Neuronal stem cell (in vitro differentiated cells): ENCODE measurements at regions not wholly inside any gene's neighbourhood (a gene's known extent, or its start where the extent isn't known, plus 50 kb on each side); places are given as distances from the start of the nearest gene placed in this dataset.

ENCODE experiments used
- DNase-seq: peaks from one replicate; pipeline ENCODE4 v3.0.0-alpha.2; 2013; ENCODE audit warnings: low spot score
- H2AFZ ChIP-seq: one replicate; pipeline ENCODE4 v1.6.1; 2013; ENCODE audit warnings: mild to moderate bottlenecking, low read length, inconsistent platforms
- H2AK5ac ChIP-seq: 2 replicates; pipeline ENCODE4 v1.6.1; 2013; ENCODE audit warnings: low read depth, mild to moderate bottlenecking, inconsistent platforms, low read length, moderate library complexity, mixed read lengths
- H2BK120ac ChIP-seq: 2 replicates; pipeline ENCODE4 v1.6.1; 2013; ENCODE audit warnings: low read depth, mild to moderate bottlenecking, inconsistent platforms, low read length, moderate library complexity, mixed read lengths
- H2BK12ac ChIP-seq: one replicate; pipeline ENCODE4 v1.6.1; 2013; ENCODE audit warnings: low read length, inconsistent platforms
- H2BK15ac ChIP-seq: 2 replicates; pipeline ENCODE4 v1.6.1; 2013; ENCODE audit warnings: mild to moderate bottlenecking, low read length, inconsistent platforms, mixed read lengths
- H2BK5ac ChIP-seq: one replicate; pipeline ENCODE4 v1.6.1; 2013; ENCODE audit warnings: inconsistent platforms, mild to moderate bottlenecking, low read length, moderate library complexity
- H3K14ac ChIP-seq: one replicate; pipeline ENCODE4 v1.6.1; 2013; ENCODE audit warnings: low read length, inconsistent platforms
- H3K18ac ChIP-seq: 2 replicates; pipeline ENCODE4 v1.6.1; 2013; ENCODE audit warnings: low read length, inconsistent platforms
- H3K23ac ChIP-seq: 2 replicates; pipeline ENCODE4 v1.6.1; 2013; ENCODE audit warnings: low read depth, mild to moderate bottlenecking, mixed read lengths, low read length, inconsistent platforms; ENCODE audit not compliant: poor library complexity
- H3K27ac ChIP-seq: replicated peaks from 3 replicates; pipeline ENCODE4 v1.5.1; 2013; ENCODE audit warnings: low read length, inconsistent platforms
- H3K27me3 ChIP-seq, 3 experiments: 2 replicates each; pipeline ENCODE4 v1.6.1; 2013; ENCODE audit warnings: low read length in 3 of 3, mild to moderate bottlenecking in 2 of 3, inconsistent platforms in 1 of 3, low read depth in 1 of 3, mixed read lengths in 1 of 3, moderate library complexity in 1 of 3; ENCODE audit not compliant: control insufficient read depth in 3 of 3, insufficient read depth in 3 of 3
- H3K36me3 ChIP-seq, 2 donors: replicated peaks in 1 of 2; 2 replicates each; pipeline ENCODE4 v1.6.1; 2013; ENCODE audit warnings: low read length in 2 of 2; ENCODE audit not compliant: control insufficient read depth in 2 of 2, insufficient read depth in 2 of 2
- H3K4ac ChIP-seq: 2 replicates; pipeline ENCODE4 v1.6.1; 2013; ENCODE audit warnings: inconsistent platforms, mild to moderate bottlenecking, low read length, moderate library complexity
- H3K4me1 ChIP-seq, 2 donors: 1 replicate in 1 of 2; 2 replicates in 1 of 2; pipeline ENCODE4 v1.6.1; 2013; ENCODE audit warnings: low read length in 2 of 2, low read depth in 1 of 2; ENCODE audit not compliant: control insufficient read depth in 2 of 2, insufficient read depth in 1 of 2
- H3K4me2 ChIP-seq: one replicate; pipeline ENCODE4 v1.6.1; 2013; ENCODE audit warnings: mild to moderate bottlenecking, low read length, inconsistent platforms; ENCODE audit not compliant: insufficient read depth, poor library complexity, severe bottlenecking
- H3K4me3 ChIP-seq, 2 donors: 2 replicates each; pipeline ENCODE4 v1.5.1; 2013; ENCODE audit warnings: low read length in 2 of 2, mild to moderate bottlenecking in 2 of 2, inconsistent platforms in 1 of 2, moderate library complexity in 1 of 2
- H3K79me1 ChIP-seq: one replicate; pipeline ENCODE4 v1.6.1; 2013; ENCODE audit warnings: low read depth, mild to moderate bottlenecking, inconsistent platforms, low read length, moderate library complexity
- H3K9ac ChIP-seq: one replicate; pipeline ENCODE4 v1.6.1; 2013; ENCODE audit warnings: mild to moderate bottlenecking, low read depth, low read length, inconsistent platforms; ENCODE audit not compliant: poor library complexity
- H3K9me3 ChIP-seq, 2 donors: replicated peaks in 1 of 2; 2 replicates each; pipeline versions ENCODE3 to v1.6.1; 2013; ENCODE audit warnings: low read length in 2 of 2, mild to moderate bottlenecking in 2 of 2, inconsistent platforms in 1 of 2, low read depth in 1 of 2, mixed read lengths in 1 of 2, moderate library complexity in 1 of 2; ENCODE audit not compliant: control insufficient read depth in 2 of 2, insufficient read depth in 1 of 2
- H4K8ac ChIP-seq: one replicate; pipeline ENCODE4 v1.6.1; 2013; ENCODE audit warnings: low read depth, mild to moderate bottlenecking, inconsistent platforms, low read length, moderate library complexity
- H4K91ac ChIP-seq: one replicate; pipeline ENCODE4 v1.6.1; 2013; ENCODE audit warnings: low read length, low read depth, mild to moderate bottlenecking, inconsistent platforms; ENCODE audit not compliant: poor library complexity
- WGBS, 2 donors: extraction: QIAGEN DNeasy Blood & Tissue Kit; methylation state at CpG; one replicate each; pipeline ENCODE4 v1.1.7; 2013; ENCODE audit warnings: missing lambda C conversion rate in 2 of 2, mixed read lengths in 1 of 2; ENCODE audit not compliant: insufficient read length in 2 of 2, insufficient replicate concordance in 1 of 2; ENCODE audit errors: extremely low coverage in 2 of 2; 5-methylcytosine and 5-hydroxymethylcytosine counted together

GRCh38 chr14:86933460-86933859 lies 1059.5 kb downstream of the GALC start:
- no peak overlapping the region for H3K4ac ChIP-seq
- WGBS, 2 donors: no CpG with 5 or more reads among the region's 2 CpGs
- no peaks in the 10 kb centered on the region for H3K27me3 ChIP-seq
- H3K27ac ChIP-seq: no peak overlapping the region
- H4K8ac ChIP-seq: no peak overlapping the region
- no peak overlapping the region for H2BK5ac ChIP-seq
- H2AFZ ChIP-seq: no peak overlapping the region
- H2AK5ac ChIP-seq: no peak overlapping the region
- H3K9ac ChIP-seq: no peak overlapping the region
- no peak overlapping the region for H2BK15ac ChIP-seq
- no peak overlapping the region for H2BK12ac ChIP-seq
- no peak for DNase-seq
- no peak overlapping the region for H3K4me2 ChIP-seq
- H3K4me3 ChIP-seq: no peak overlapping the region
- H4K91ac ChIP-seq: no peak overlapping the region
- no peak overlapping the region for H3K14ac ChIP-seq
- H3K36me3 ChIP-seq: no peaks in the 10 kb centered on the region
- H3K18ac ChIP-seq: no peak overlapping the region
- no peak overlapping the region for H2BK120ac ChIP-seq
- H3K79me1 ChIP-seq: no peaks in the 10 kb centered on the region
- no peak overlapping the region for H3K23ac ChIP-seq
- peaks cover 0 to 1% of the 10 kb centered on the region in 2 donors for H3K4me1 ChIP-seq
- H3K9me3 ChIP-seq: no peaks in the 10 kb centered on the region

GRCh38 chr14:86915406-86915805 lies 1077.6 kb downstream of the GALC start:
- Histone ChIP-seq H3K4me1 (no peaks in the 10 kb centered on the region), H2AK5ac (no peak overlapping the region), H3K27ac (no peak overlapping the region), H4K91ac (no peak overlapping the region), H3K9ac (no peak overlapping the region), H3K9me3 (no peaks in the 10 kb centered on the region), H3K27me3 (no peaks in the 10 kb centered on the region), H3K4me2 (no peak overlapping the region), H3K79me1 (no peaks in the 10 kb centered on the region), H2BK5ac (no peak overlapping the region), H3K4ac (no peak overlapping the region), H3K23ac (no peak overlapping the region), H2BK12ac (no peak overlapping the region), H3K18ac (no peak overlapping the region), H3K4me3 (no peak overlapping the region), H3K14ac (no peak overlapping the region), H2BK15ac (no peak overlapping the region), H4K8ac (no peak overlapping the region), H3K36me3 (no peaks in the 10 kb centered on the region), H2AFZ (no peak overlapping the region), H2BK120ac (no peak overlapping the region)
- no CpG with 5 or more reads among the region's 2 CpGs for WGBS, 2 donors
- DNase-seq: no peak

GRCh38 chr14:86912709-86913108 lies 1080.3 kb downstream of the GALC start:
- no peak overlapping the region for H2AK5ac ChIP-seq
- no peak overlapping the region for H4K8ac ChIP-seq
- H3K9me3 ChIP-seq: no peaks in the 10 kb centered on the region
- no peaks in the 10 kb centered on the region for H3K79me1 ChIP-seq
- H3K4ac ChIP-seq: no peak overlapping the region
- H2AFZ ChIP-seq: no peak overlapping the region
- H3K27me3 ChIP-seq: no peaks in the 10 kb centered on the region
- H3K9ac ChIP-seq: no peak overlapping the region
- no peak overlapping the region for H2BK15ac ChIP-seq
- H3K4me3 ChIP-seq: no peak overlapping the region
- H3K14ac ChIP-seq: no peak overlapping the region
- no peak overlapping the region for H3K23ac ChIP-seq
- no peak for DNase-seq
- no peak overlapping the region for H3K4me2 ChIP-seq
- no peak overlapping the region for H3K18ac ChIP-seq
- H3K27ac ChIP-seq: no peak overlapping the region
- no peak overlapping the region for H4K91ac ChIP-seq
- H3K36me3 ChIP-seq: no peaks in the 10 kb centered on the region
- H2BK5ac ChIP-seq: no peak overlapping the region
- no peak overlapping the region for H2BK12ac ChIP-seq
- H2BK120ac ChIP-seq: no peak overlapping the region
- H3K4me1 ChIP-seq: no peaks in the 10 kb centered on the region

- Histone ChIP-seq H4K8ac (no peak overlapping the region), H3K4me2 (no peak overlapping the region), H2BK12ac (no peak overlapping the region), H3K4me1 (no peaks in the 10 kb centered on the region), H3K9ac (no peak overlapping the region), H2BK120ac (no peak overlapping the region), H3K23ac (no peak overlapping the region), H3K18ac (no peak overlapping the region), H2BK15ac (no peak overlapping the region), H2AFZ (no peak overlapping the region), H2AK5ac (no peak overlapping the region), H3K4ac (no peak overlapping the region), H3K14ac (no peak overlapping the region), H3K27ac (no peak overlapping the region), H3K9me3 (no peaks in the 10 kb centered on the region), H3K36me3 (no peaks in the 10 kb centered on the region), H4K91ac (no peak overlapping the region), H3K4me3 (no peak overlapping the region), H2BK5ac (no peak overlapping the region), H3K27me3 (no peaks in the 10 kb centered on the region), H3K79me1 (no peaks in the 10 kb centered on the region)
- DNase-seq: no peak
- WGBS, 2 donors: no CpG with 5 or more reads among the region's 6 CpGs
These were observed 1081.5 kb downstream of the GALC start for GRCh38 chr14:86911486-86911885.
